HCT116 (cell line): ENCODE measurements at regions not wholly inside any gene's neighbourhood (a gene's known extent, or its start where the extent isn't known, plus 50 kb on each side); places are given as distances from the start of the nearest gene placed in this dataset.

Source experiments
- ATAC-seq: fragments of 200-7000 bp; cut with Tn5 transposase; 2 replicates; pipeline ENCODE4 v1.9.1; 2020; ENCODE audit warnings: mild to moderate bottlenecking, moderate library complexity
- BruUV-seq: library from RNA; stranded (reverse); fragments of 400-500 nt; replicated peaks from 2 replicates; lab custom pipeline; 2021; lab: Mats Ljungman, UMichigan
- CTCF ChIA-PET: fragments of 300-600 bp; sonication (Branson Sonifier 250); formaldehyde crosslinking; loops from one replicate; lab custom pipeline; 2021; ENCODE audit warnings: antibody characterized with exemption; lab: Charles Lee
- POLR2A ChIA-PET: fragments of 300-600, 350-600 bp; sonication (Branson Sonifier 250); formaldehyde crosslinking; loops from one replicate; lab custom pipeline; 2021; ENCODE audit warnings: antibody characterized with exemption; lab: Charles Lee
- RAD21 ChIA-PET, 2 experiments: fragments of 300-600 bp; sonication (Branson Sonifier 250); formaldehyde crosslinking; loops; one replicate each; lab custom pipeline; 2023; ENCODE audit warnings: low total read pairs in 2 of 2; ENCODE audit not compliant: uncharacterized antibody in 2 of 2, unreplicated experiment in 2 of 2, low non-redundant PET in 1 of 2; lab: Charles Lee
- DNase-seq: peaks from one replicate; pipeline ENCODE4 v3.0.0-alpha.2; 2010; ENCODE audit warnings: low read depth, low spot score
- H2AFZ ChIP-seq: fragments of 200-600 bp; shearing (Covaris generic), sonication (generic); 2 replicates; pipeline ENCODE4 v1.6.1; 2017; ENCODE audit warnings: low read depth, mixed run types, mixed read lengths, antibody characterized with exemption, low read length; ENCODE audit not compliant: poor library complexity, severe bottlenecking
- H3K27ac ChIP-seq: 2 replicates; pipeline ENCODE4 v1.5.1; 2012; ENCODE audit warnings: low read depth, low read length
- H3K27me3 ChIP-seq: fragments of 200-600 bp; sonication (generic); 2 replicates; pipeline ENCODE4 v1.6.1; 2016; ENCODE audit warnings: mixed run types, low read length, mixed read lengths; ENCODE audit not compliant: insufficient read depth
- H3K36me3 ChIP-seq, 2 experiments: fragments of 200-500 bp in 1 of 2; fragments of 200-600 bp in 1 of 2; sonication (Bioruptor generic) in 1 of 2; sonication (generic) in 1 of 2; 2 replicates each; pipeline versions ENCODE4 v1.5.1 to v1.6.1; 2014 to 2016; ENCODE audit warnings: low read length in 2 of 2, inconsistent platforms in 1 of 2, mixed read lengths in 1 of 2, mixed run types in 1 of 2; ENCODE audit not compliant: insufficient read depth in 2 of 2, control insufficient read depth in 1 of 2
- H3K4me1 ChIP-seq, 2 experiments: fragments of 200-600 bp in 1 of 2; sonication (generic) in 1 of 2; 2 replicates each; pipeline versions ENCODE4 v1.5.1 to v1.6.1; 2012 to 2017; ENCODE audit warnings: low read length in 2 of 2, inconsistent platforms in 1 of 2, mild to moderate bottlenecking in 1 of 2, mixed read lengths in 1 of 2, mixed run types in 1 of 2, moderate library complexity in 1 of 2; ENCODE audit not compliant: insufficient read depth in 2 of 2, control insufficient read depth in 1 of 2
- H3K4me2 ChIP-seq: fragments of 200-600 bp; sonication (generic); 2 replicates; pipeline ENCODE4 v1.6.1; 2017; ENCODE audit warnings: mixed run types, low read length, mixed read lengths
- H3K4me3 ChIP-seq, 2 experiments: fragments of 200-600 bp in 1 of 2; sonication (generic) in 1 of 2; replicated peaks in 1 of 2; 2 replicates each; pipeline ENCODE4 v1.5.1; 2011 to 2016; ENCODE audit warnings: low read length in 2 of 2, control low read depth in 1 of 2, low read depth in 1 of 2, mild to moderate bottlenecking in 1 of 2, mixed read lengths in 1 of 2, mixed run types in 1 of 2
- H3K79me2 ChIP-seq: fragments of 200-600 bp; sonication (generic); 2 replicates; pipeline ENCODE4 v1.6.1; 2017; ENCODE audit warnings: mild to moderate bottlenecking, mixed run types, low read length, moderate library complexity, mixed read lengths; ENCODE audit not compliant: insufficient read depth
- H3K9ac ChIP-seq: fragments of 200-600 bp; sonication (generic); 2 replicates; pipeline ENCODE4 v1.6.1; 2016; ENCODE audit warnings: low read length, mixed read lengths
- H3K9me2 ChIP-seq: fragments of 200-600 bp; sonication (generic), shearing (Covaris generic); 2 replicates; pipeline ENCODE4 v1.6.1; 2017; ENCODE audit warnings: mixed run types, mild to moderate bottlenecking, moderate library complexity; ENCODE audit not compliant: insufficient read depth
- H3K9me3 ChIP-seq, 2 experiments: fragments of 200-500 bp in 1 of 2; fragments of 200-600 bp in 1 of 2; sonication (Bioruptor generic) in 1 of 2; sonication (generic) in 1 of 2; 2 replicates each; pipeline ENCODE4 v1.6.1; 2014 to 2017; ENCODE audit warnings: low read length in 2 of 2, mixed read lengths in 2 of 2, inconsistent platforms in 1 of 2, low read depth in 1 of 2, mild to moderate bottlenecking in 1 of 2, mixed run types in 1 of 2, moderate library complexity in 1 of 2; ENCODE audit not compliant: control insufficient read depth in 1 of 2, insufficient read depth in 1 of 2
- H4K20me1 ChIP-seq: fragments of 200-600 bp; sonication (generic), shearing (Covaris generic); 2 replicates; pipeline ENCODE4 v1.6.1; 2017; ENCODE audit warnings: mixed run types, mild to moderate bottlenecking, moderate library complexity; ENCODE audit not compliant: insufficient read depth
- CBX3 ChIP-seq: IDR thresholded peaks from 2 replicates; pipeline ENCODE4 v1.6.1; 2012; ENCODE audit warnings: low read depth
- CEBPB ChIP-seq: IDR thresholded peaks from 2 replicates; pipeline ENCODE4 v1.6.1; 2012; ENCODE audit warnings: low read depth
- ELF1 ChIP-seq: IDR thresholded peaks from 2 replicates; pipeline ENCODE4 v1.6.1; 2012; ENCODE audit warnings: low read depth, borderline replicate concordance
- FOSL1 ChIP-seq: IDR thresholded peaks from 2 replicates; pipeline ENCODE4 v1.6.1; 2012; ENCODE audit warnings: low read depth
- POLR2A ChIP-seq: IDR thresholded peaks from 2 replicates; pipeline ENCODE4 v1.7.0; 2011; ENCODE audit warnings: borderline replicate concordance; ENCODE audit not compliant: insufficient read depth, insufficient read length; ENCODE audit errors: extremely low read depth
- POLR2AphosphoS5 ChIP-seq: IDR thresholded peaks from 2 replicates; pipeline ENCODE4 v1.6.1; 2011; ENCODE audit warnings: mild to moderate bottlenecking, low read depth, low read length, moderate library complexity
- RAD21 ChIP-seq: IDR thresholded peaks from 2 replicates; pipeline ENCODE4 v1.6.1; 2012; ENCODE audit warnings: low read depth, mild to moderate bottlenecking
- SIN3A ChIP-seq: IDR thresholded peaks from 2 replicates; pipeline ENCODE4 v1.6.1; 2012; ENCODE audit warnings: low read depth
- SP1 ChIP-seq: IDR thresholded peaks from 2 replicates; pipeline ENCODE4 v1.6.1; 2012; ENCODE audit warnings: low read depth
- TCF7L2 ChIP-seq: IDR thresholded peaks from 2 replicates; pipeline ENCODE4 v1.7.0; 2011; ENCODE audit warnings: borderline replicate concordance, inconsistent platforms; ENCODE audit not compliant: insufficient read depth, insufficient read length; ENCODE audit errors: extremely low read depth
- YY1 ChIP-seq: IDR thresholded peaks from 2 replicates; pipeline ENCODE4 v1.6.1; 2011; ENCODE audit warnings: low read length, low read depth, moderate library complexity, mild to moderate bottlenecking; ENCODE audit not compliant: insufficient replicate concordance; ENCODE audit errors: extremely low read depth
- ZFX ChIP-seq: fragments of 450-650 bp; IDR thresholded peaks from 2 replicates; pipeline ENCODE4 v1.6.1; 2017
- ZNF274 ChIP-seq: fragments of 200-500 bp; sonication (Bioruptor generic); IDR thresholded peaks from 2 replicates; pipeline ENCODE4 v1.6.1; 2014; ENCODE audit warnings: mild to moderate bottlenecking, low read depth, low read length, inconsistent platforms
- intact Hi-C: fragments of 100-400 bp; cut with micrococcal nuclease; formaldehyde crosslinking; loops from 2 replicates; pipeline ENCODE4 v1.10.0; 2022
- TF ChIP-seq, protein P1 (sequence below): IDR thresholded peaks from 2 replicates; pipeline ENCODE4 v1.6.1; 2011; ENCODE audit warnings: mild to moderate bottlenecking, low read length, moderate library complexity; ENCODE audit not compliant: insufficient replicate concordance; ENCODE audit errors: extremely low read depth
- TF ChIP-seq, protein P2 (sequence below), 3 experiments: fragments of 200-600 bp in 1 of 3; sonication (generic) in 1 of 3; IDR thresholded peaks in 2 of 3; conservative IDR thresholded peaks in 1 of 3; 2 replicates each; pipeline ENCODE4 v1.5.1; 2012 to 2017; ENCODE audit warnings: low read depth in 2 of 3, low read length in 2 of 3, antibody characterized with exemption in 1 of 3, borderline replicate concordance in 1 of 3, control low read depth in 1 of 3, mild to moderate bottlenecking in 1 of 3, mixed read lengths in 1 of 3, mixed run types in 1 of 3, moderate library complexity in 1 of 3; ENCODE audit not compliant: insufficient read depth in 1 of 3
- TF ChIP-seq, protein P3 (sequence below): IDR thresholded peaks from 2 replicates; pipeline ENCODE4 v1.6.1; 2012; ENCODE audit warnings: low read depth

DNA sequence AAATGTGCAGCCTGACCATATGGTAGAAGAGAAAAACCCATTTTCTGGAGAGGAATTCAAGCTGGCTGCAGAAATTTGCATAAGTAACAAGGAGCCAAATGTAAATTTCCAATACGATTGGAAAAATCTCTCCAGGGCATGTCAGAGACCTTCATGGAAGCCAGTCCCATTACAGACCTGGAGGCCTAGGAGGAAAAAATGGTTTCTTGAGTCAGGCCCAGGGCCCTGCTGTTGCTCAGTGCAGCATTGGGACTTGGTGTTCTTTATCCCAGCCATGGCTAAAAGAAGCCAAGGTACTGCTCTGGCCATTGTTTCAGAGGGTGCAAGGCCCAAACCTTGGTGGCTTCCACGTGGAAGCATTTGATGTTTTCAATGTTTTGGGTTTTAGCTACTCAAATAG, 70.6 kb downstream of the MAGEC2 start:
- POLR2A ChIA-PET = no interaction called here

More for the DNA sequence above, 70.6 kb downstream of the MAGEC2 start:
- H3K27me3 ChIP-seq = no peaks in the 10 kb centered on the region
- TF ChIP-seq CEBPB (no peak), ELF1 (no peak), POLR2A (no peak), YY1 (no peak), SIN3A (no peak), ZNF274 (no peak), ZFX (no peak), CBX3 (no peak), POLR2AphosphoS5 (no peak), TCF7L2 (no peak), SP1 (no peak), RAD21 (no peak), FOSL1 (no peak)
- TF ChIP-seq, protein P1, sequence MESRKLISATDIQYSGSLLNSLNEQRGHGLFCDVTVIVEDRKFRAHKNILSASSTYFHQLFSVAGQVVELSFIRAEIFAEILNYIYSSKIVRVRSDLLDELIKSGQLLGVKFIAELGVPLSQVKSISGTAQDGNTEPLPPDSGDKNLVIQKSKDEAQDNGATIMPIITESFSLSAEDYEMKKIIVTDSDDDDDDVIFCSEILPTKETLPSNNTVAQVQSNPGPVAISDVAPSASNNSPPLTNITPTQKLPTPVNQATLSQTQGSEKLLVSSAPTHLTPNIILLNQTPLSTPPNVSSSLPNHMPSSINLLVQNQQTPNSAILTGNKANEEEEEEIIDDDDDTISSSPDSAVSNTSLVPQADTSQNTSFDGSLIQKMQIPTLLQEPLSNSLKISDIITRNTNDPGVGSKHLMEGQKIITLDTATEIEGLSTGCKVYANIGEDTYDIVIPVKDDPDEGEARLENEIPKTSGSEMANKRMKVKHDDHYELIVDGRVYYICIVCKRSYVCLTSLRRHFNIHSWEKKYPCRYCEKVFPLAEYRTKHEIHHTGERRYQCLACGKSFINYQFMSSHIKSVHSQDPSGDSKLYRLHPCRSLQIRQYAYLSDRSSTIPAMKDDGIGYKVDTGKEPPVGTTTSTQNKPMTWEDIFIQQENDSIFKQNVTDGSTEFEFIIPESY = no peak
- TF ChIP-seq, protein P2, sequence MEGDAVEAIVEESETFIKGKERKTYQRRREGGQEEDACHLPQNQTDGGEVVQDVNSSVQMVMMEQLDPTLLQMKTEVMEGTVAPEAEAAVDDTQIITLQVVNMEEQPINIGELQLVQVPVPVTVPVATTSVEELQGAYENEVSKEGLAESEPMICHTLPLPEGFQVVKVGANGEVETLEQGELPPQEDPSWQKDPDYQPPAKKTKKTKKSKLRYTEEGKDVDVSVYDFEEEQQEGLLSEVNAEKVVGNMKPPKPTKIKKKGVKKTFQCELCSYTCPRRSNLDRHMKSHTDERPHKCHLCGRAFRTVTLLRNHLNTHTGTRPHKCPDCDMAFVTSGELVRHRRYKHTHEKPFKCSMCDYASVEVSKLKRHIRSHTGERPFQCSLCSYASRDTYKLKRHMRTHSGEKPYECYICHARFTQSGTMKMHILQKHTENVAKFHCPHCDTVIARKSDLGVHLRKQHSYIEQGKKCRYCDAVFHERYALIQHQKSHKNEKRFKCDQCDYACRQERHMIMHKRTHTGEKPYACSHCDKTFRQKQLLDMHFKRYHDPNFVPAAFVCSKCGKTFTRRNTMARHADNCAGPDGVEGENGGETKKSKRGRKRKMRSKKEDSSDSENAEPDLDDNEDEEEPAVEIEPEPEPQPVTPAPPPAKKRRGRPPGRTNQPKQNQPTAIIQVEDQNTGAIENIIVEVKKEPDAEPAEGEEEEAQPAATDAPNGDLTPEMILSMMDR (IDR thresholded peaks at IDR 0.05 in 2 of 3, conservative IDR thresholded peaks at IDR 0.05 in 1 of 3; ENCODE audit: borderline replicate concordance in 1 of 3, insufficient read depth in 1 of 3, low read depth in 2 of 3, low read length in 2 of 3) = no peak
- TF ChIP-seq, protein P3, sequence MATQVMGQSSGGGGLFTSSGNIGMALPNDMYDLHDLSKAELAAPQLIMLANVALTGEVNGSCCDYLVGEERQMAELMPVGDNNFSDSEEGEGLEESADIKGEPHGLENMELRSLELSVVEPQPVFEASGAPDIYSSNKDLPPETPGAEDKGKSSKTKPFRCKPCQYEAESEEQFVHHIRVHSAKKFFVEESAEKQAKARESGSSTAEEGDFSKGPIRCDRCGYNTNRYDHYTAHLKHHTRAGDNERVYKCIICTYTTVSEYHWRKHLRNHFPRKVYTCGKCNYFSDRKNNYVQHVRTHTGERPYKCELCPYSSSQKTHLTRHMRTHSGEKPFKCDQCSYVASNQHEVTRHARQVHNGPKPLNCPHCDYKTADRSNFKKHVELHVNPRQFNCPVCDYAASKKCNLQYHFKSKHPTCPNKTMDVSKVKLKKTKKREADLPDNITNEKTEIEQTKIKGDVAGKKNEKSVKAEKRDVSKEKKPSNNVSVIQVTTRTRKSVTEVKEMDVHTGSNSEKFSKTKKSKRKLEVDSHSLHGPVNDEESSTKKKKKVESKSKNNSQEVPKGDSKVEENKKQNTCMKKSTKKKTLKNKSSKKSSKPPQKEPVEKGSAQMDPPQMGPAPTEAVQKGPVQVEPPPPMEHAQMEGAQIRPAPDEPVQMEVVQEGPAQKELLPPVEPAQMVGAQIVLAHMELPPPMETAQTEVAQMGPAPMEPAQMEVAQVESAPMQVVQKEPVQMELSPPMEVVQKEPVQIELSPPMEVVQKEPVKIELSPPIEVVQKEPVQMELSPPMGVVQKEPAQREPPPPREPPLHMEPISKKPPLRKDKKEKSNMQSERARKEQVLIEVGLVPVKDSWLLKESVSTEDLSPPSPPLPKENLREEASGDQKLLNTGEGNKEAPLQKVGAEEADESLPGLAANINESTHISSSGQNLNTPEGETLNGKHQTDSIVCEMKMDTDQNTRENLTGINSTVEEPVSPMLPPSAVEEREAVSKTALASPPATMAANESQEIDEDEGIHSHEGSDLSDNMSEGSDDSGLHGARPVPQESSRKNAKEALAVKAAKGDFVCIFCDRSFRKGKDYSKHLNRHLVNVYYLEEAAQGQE = no peak
- TF ChIP-seq, all 23 proteins: peak for 0
- Histone ChIP-seq H3K4me1 (no peaks in the 10 kb centered on the region), H3K79me2 (no peaks in the 10 kb centered on the region), H3K36me3 (no peaks in the 10 kb centered on the region), H3K9ac (no peak overlapping the region), H3K4me3 (no peak overlapping the region), H3K27ac (no peak overlapping the region), H3K9me2 (no peaks in the 10 kb centered on the region), H3K4me2 (no peak overlapping the region), H4K20me1 (no peaks in the 10 kb centered on the region), H3K9me3 (no peaks in the 10 kb centered on the region), H2AFZ (no peak overlapping the region)
- no peak for ATAC-seq
- no TSS peak for BruUV-seq
- no peak for DNase-seq
- RAD21 ChIA-PET = no interaction called here
- CTCF ChIA-PET = no interaction called here
- intact Hi-C loops = no loop called here
